Neural progenitor cell (in vitro differentiated cells): ENCODE measurements at regions not wholly inside any gene's neighbourhood (a gene's known extent, or its start where the extent isn't known, plus 50 kb on each side); places are given as distances from the start of the nearest gene placed in this dataset.

Experiments
- CTCF ChIP-seq: fragments of 200-600 bp; sonication (generic); IDR thresholded peaks from 2 replicates; pipeline ENCODE4 v1.5.1; 2017; ENCODE audit warnings: antibody characterized with exemption, mild to moderate bottlenecking
- EZH2phosphoT487 ChIP-seq: fragments of 200-600 bp; sonication (generic); IDR thresholded peaks from 2 replicates; pipeline ENCODE4 v1.6.1; 2017; ENCODE audit warnings: antibody characterized with exemption

GRCh38 chr3:70631716-70632307 is 319.4 kb upstream of the MDFIC2 start:
- TF ChIP-seq EZH2phosphoT487 = peak; percentile 58
- no peak for TF ChIP-seq CTCF
